ENCODE measurements at regions not wholly inside any gene's neighbourhood (a gene's known extent, or its start where the extent isn't known, plus 50 kb on each side); places are given as distances from the start of the nearest gene placed in this dataset.

- Mint-ChIP-seq H3K36me3 (peaks cover 10 to 16% of the 10 kb centered on the region in 2 donors), H3K27ac (no peak overlapping the region), H3K9me3 (peaks cover 1 to 6% of the 10 kb centered on the region in 2 donors), H3K4me1 (peaks cover 8 to 28% of the 10 kb centered on the region in 2 donors), H3K27me3 (no peaks in the 10 kb centered on the region), H3K4me3 (no peak overlapping the region)
- ATAC-seq (replicated peaks) (peak; percentile 59 to 60), DNase-seq (no peak)
Observed at GRCh38 chr6:62371453-62372210, 85.6 kb upstream of the KHDRBS2 start.

- H3K27ac Mint-ChIP-seq, result peak overlapping the region; percentile 93
- DNase-seq (no peak), ATAC-seq (replicated peaks) (peak; percentile 99 to 100)
- H3K36me3 Mint-ChIP-seq, result peaks cover 6 to 8% of the 10 kb centered on the region in 2 donors
- peaks cover 5 to 13% of the 10 kb centered on the region in 2 donors for H3K9me3 Mint-ChIP-seq
- no peaks in the 10 kb centered on the region for H3K27me3 Mint-ChIP-seq
- H3K4me1 Mint-ChIP-seq, result peaks cover 7 to 24% of the 10 kb centered on the region in 2 donors
- peak overlapping the region; percentile 82 to 91 for H3K4me3 Mint-ChIP-seq
Observed at GRCh38 chr6:62367601-62368000, 81.6 kb upstream of the KHDRBS2 start.

- Mint-ChIP-seq H3K36me3 (peaks cover 2 to 6% of the 10 kb centered on the region in 2 donors), H3K27ac (no peak overlapping the region), H3K9me3 (peaks cover 3 to 14% of the 10 kb centered on the region in 2 donors), H3K27me3 (no peaks in the 10 kb centered on the region), H3K4me3 (no peak overlapping the region), H3K4me1 (peaks cover 11 to 31% of the 10 kb centered on the region in 2 donors)
- DNase-seq (no peak), ATAC-seq (replicated peaks) (no peak)
Observed at GRCh38 chr6:62362097-62362496, 76.1 kb upstream of the KHDRBS2 start.

GRCh38 chr6:62357835-62358234 lies 71.8 kb upstream of the KHDRBS2 start:
- DNase-seq, result no peak
- Mint-ChIP-seq H3K27ac (no peak overlapping the region), H3K4me1 (peaks cover 8 to 25% of the 10 kb centered on the region in 2 donors), H3K4me3 (peak overlapping the region in 1 of 2 donors; percentile 3), H3K27me3 (no peaks in the 10 kb centered on the region), H3K9me3 (peaks cover 2 to 3% of the 10 kb centered on the region in 2 donors), H3K36me3 (no peaks in the 10 kb centered on the region)
- no peak for ATAC-seq (replicated peaks)

- Mint-ChIP-seq H3K9me3 (peaks cover 2 to 3% of the 10 kb centered on the region in 2 donors), H3K27me3 (no peaks in the 10 kb centered on the region), H3K36me3 (no peaks in the 10 kb centered on the region), H3K4me1 (peaks cover 3 to 6% of the 10 kb centered on the region in 2 donors), H3K27ac (no peak overlapping the region), H3K4me3 (no peak overlapping the region)
- DNase-seq, result no peak
- no peak for ATAC-seq (replicated peaks)
Observed at GRCh38 chr6:62354261-62354660, 68.2 kb upstream of the KHDRBS2 start.

GRCh38 chr6:62345962-62346689 lies 60.1 kb upstream of the KHDRBS2 start:
- peak; percentile 80 to 82 for ATAC-seq (replicated peaks)

GRCh38 chr6:62345446-62345845 lies 59.4 kb upstream of the KHDRBS2 start:
- no peaks in the 10 kb centered on the region for H3K36me3 Mint-ChIP-seq
- no peak for ATAC-seq (replicated peaks)
- no peak overlapping the region for H3K4me3 Mint-ChIP-seq
- peaks cover 15 to 38% of the 10 kb centered on the region in 2 donors for H3K4me1 Mint-ChIP-seq
- no peak for DNase-seq
- no peaks in the 10 kb centered on the region for H3K9me3 Mint-ChIP-seq
- no peak overlapping the region for H3K27ac Mint-ChIP-seq
- H3K27me3 Mint-ChIP-seq, result no peaks in the 10 kb centered on the region

More at GRCh38 chr6:62345962-62346689, 60.1 kb upstream of the KHDRBS2 start:
- no peak for DNase-seq
- H3K27ac Mint-ChIP-seq, result no peak overlapping the region
- peaks cover 15 to 38% of the 10 kb centered on the region in 2 donors for H3K4me1 Mint-ChIP-seq
- H3K36me3 Mint-ChIP-seq, result no peaks in the 10 kb centered on the region
- no peaks in the 10 kb centered on the region for H3K9me3 Mint-ChIP-seq
- no peaks in the 10 kb centered on the region for H3K27me3 Mint-ChIP-seq
- no peak overlapping the region for H3K4me3 Mint-ChIP-seq

- H3K27ac Mint-ChIP-seq, result peak overlapping the region; percentile 2
Observed at GRCh38 chr6:62344850-62345249, 58.8 kb upstream of the KHDRBS2 start.

GRCh38 chr6:62338477-62338876 lies 52.5 kb upstream of the KHDRBS2 start:
- ATAC-seq (replicated peaks) (no peak), DNase-seq (no peak)
- Mint-ChIP-seq H3K36me3 (no peaks in the 10 kb centered on the region), H3K4me3 (no peak overlapping the region), H3K9me3 (peaks cover 0 to 6% of the 10 kb centered on the region in 2 donors), H3K27me3 (no peaks in the 10 kb centered on the region), H3K27ac (no peak overlapping the region), H3K4me1 (no peaks in the 10 kb centered on the region)

More at GRCh38 chr6:62344850-62345249, 58.8 kb upstream of the KHDRBS2 start:
- H3K36me3 Mint-ChIP-seq, result no peaks in the 10 kb centered on the region
- no peak for ATAC-seq (replicated peaks)
- DNase-seq, result no peak
- H3K4me1 Mint-ChIP-seq, result peaks cover 15 to 38% of the 10 kb centered on the region in 2 donors
- H3K27me3 Mint-ChIP-seq, result no peaks in the 10 kb centered on the region
- H3K9me3 Mint-ChIP-seq, result no peaks in the 10 kb centered on the region
- H3K4me3 Mint-ChIP-seq, result no peak overlapping the region
